ENCODE measurements at regions not wholly inside any gene's neighbourhood (a gene's known extent, or its start where the extent isn't known, plus 50 kb on each side); places are given as distances from the start of the nearest gene placed in this dataset.
"Not testable (repeated sequence)": the region's sequence is repeated elsewhere in the genome, so short reads cannot be mapped to it uniquely, and the experiment has no call there.

DNA sequence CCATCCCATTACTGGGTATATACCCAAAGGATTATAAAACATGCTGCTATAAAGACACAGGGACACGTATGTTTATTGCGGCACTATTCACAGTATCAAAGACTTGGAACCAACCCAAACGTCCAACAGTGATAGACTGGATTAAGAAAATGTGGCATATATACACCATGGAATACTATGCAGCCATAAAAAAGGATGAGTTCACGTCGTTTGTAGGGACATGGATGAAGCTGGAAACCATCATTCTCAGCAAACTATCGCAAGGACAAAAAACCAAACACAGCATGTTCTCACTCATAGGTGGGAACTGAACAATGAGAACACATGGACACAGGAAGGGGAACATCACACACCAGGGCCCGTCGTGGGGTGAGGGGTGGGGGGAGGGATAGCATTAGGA lies 106.1 kb downstream of the CHD1L start:
- DNase-seq (ENCODE audit: low spot score), result not testable (repeated sequence)

DNA sequence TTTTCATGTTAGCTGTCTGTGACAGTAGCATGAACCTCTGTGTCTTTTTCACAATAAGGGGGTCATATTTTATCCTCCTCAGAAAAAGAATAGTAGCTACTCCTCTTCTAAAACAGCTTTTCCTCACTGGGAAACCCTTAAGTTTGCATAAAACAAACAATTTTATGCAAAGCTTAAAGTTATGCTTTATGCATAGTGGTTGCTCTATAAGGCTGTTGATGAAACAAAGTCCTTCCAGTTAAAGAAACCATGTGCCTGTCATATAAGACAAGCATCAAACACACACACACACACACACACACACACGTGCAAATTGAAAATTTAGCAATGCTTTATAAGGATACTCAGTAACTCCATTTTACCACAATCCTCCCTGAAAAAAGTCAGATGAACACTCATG lies 107.0 kb downstream of the CHD1L start:
- DNase-seq (ENCODE audit: low spot score), result no peak

DNA sequence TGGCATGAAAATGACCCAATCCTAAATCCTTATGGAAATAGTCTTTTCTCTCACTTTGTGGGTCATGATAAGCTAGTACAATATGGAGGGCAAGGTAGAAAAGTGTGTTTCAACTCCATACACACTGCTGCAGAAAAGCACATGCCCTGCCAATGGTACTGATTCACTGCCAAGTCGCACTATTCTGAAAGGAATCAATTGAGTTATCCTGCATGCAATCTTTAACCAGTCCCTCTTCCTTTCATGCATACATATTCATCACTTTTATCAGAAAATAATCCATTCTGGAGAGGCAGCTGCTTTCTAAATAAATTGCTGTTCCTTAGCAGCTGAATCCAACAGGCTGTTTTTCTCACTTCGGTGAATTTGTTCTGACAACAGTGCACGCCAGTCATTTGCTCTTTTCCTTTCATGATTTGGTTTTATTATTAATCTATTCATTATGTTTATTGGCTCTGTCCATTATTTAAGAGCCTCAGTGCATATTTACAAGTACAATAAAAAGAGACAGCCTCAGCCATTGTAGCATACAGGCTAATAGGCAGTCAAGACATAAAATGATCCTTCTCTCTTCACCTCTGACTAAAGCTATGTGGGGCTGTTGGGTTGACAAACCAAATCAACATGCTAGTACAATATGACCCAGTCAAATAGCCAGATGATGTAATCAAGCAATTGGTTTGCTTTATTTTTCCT lies 108.8 kb downstream of the CHD1L start:
- DNase-seq (ENCODE audit: low spot score), result no peak

DNA sequence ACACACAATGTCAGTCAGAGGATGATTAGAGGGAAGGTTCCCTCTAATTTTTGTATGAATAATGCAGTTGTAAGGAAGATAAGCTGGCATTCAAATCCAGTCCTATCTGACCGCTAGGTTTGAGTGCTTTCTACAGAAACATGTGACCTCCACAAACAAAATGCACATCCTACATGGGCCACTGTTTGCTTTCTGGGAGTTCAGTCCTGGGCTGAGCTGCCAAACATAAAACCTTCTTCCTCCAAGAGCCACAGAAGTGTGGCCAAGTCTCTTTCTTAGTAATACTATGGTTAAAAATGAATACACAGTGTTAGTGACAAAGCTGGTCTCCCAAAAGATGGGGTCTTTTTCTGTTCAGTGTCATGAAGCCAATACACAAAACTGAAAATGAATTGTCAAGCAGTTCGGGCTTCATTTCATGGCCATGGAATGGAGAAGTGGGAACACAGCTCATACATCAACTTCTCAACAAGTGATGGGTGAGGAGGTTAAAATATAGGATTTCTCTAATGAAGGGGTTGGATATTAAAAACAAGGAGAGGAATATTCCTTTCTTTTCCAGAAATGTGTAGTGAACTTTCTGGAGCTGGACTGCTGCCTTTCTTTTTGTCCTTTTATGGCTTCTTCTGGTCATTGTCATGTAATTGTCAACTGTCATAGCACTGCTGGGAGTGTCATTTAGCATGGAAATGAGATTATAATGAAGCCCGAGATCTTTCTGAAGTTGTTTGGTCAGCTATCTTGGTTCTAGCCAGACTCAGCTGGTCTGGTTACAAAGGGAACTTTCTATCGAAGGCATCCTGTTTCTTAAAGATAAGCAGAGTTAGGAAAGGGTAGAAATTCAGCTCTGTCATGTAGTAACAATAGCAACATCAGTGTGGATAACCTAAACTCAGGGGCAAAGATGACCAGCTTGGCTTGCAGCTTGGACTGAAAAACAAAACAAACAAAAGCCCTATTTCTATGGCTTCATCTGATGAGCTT lies 135.1 kb downstream of the CHD1L start:
- no peak for DNase-seq (ENCODE audit: low spot score)

DNA sequence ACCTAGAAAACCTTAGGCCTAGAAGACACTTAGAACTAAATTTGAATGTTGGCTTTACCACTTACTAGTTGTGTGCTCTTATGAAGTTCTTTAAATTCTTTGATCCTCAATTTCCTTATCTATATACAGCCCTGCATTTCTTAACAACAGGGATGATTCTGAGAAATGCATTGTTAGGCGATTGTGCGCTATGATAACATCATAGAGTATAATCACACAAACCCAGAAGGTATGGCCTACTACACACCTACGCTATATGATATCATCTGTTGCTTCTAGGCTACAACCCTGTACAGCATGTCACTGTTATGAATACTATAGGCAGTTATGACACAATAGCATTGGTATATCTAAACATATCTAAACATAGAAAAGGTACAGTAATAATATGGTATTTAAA lies 137.4 kb downstream of the CHD1L start:
- DNase-seq (ENCODE audit: low spot score), result no peak

DNA sequence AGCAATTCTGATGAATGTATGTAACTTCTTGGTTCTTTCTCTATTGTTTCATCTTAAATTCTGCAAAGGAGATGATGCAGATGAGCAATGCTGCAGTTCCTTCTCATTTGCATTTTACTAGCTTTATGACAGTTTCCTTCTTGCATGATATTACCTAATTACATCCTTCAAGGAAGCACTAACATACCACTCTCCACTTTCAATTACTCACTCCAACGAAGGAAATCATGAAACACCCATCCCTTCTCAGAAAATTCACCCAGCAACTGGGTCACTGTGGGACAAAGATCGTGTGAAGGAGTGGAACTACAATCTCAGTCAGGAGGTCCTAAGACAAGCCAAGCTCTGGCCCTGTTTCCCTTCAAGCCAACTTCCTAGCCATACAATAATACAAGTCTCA lies 142.3 kb downstream of the CHD1L start:
- DNase-seq (ENCODE audit: low spot score), result no peak

DNA sequence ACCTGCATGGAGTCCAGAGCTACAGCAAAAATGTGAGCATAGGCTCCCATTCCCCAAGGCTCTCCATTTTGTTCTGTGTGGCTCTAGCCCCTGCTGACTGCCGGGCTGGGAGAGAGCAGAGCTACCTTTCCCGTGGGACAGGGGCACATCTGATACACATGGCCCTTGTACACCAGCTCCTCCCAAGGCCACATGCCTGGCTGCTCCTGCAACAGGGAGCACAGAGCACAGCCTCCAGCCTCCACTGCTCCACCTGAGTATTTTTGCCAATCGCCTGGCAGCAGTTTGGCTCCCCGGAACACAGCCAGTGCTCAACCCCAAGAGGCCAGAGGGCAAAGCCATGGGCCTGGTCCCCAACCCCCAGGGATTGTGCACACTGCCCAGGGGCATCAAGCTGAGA lies 146.5 kb downstream of the CHD1L start:
- no peak for DNase-seq (ENCODE audit: low spot score)

DNA sequence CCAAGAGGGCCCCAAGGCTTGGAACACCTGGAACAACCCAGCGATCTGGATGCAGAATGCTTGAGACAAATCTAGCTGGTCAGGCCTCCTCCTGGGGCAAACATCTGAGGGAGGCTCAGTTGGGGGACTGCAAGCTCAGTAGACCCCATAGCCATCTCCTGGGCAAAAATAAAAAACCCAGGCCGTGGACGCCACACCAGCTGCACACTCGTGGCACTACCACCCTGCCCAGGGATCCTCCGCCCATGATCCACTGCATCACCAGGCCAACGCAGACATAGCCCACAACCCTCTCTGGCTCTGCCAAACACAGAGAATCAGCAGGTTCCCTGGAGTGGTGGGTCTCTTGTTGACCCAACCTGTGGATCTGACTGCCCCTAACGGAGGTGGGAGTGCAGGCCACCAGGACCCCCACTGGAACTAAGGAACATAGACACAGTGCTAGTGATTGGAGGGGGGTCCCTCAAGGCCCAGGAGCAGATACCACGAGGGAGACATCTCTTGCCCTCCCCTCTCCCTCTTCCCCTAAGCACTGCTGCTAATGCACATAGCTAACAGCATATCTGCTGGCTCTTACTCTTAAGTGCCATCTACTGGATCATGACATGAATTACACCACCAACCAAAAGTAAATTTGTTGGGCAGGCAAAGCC lies 147.2 kb downstream of the CHD1L start:
- peak; percentile 50 for DNase-seq (ENCODE audit: low spot score)

DNA sequence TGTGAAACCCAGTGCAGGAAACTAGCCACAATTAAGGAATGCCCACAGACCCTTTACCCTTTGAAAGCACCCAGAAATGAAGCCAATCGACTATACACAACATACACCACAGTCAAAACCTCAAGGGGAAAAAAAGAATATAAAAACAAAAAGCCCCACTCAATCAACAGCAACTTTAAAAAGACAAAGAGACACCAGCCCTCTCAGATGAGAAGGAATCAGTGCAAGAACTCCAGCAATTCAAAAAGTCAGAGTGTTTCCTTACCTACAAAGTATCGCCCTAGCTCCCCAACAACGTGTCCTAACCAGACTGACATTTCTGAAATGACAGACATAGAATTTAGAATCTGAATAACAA lies 147.7 kb downstream of the CHD1L start:
- no peak for DNase-seq (ENCODE audit: low spot score)

DNA sequence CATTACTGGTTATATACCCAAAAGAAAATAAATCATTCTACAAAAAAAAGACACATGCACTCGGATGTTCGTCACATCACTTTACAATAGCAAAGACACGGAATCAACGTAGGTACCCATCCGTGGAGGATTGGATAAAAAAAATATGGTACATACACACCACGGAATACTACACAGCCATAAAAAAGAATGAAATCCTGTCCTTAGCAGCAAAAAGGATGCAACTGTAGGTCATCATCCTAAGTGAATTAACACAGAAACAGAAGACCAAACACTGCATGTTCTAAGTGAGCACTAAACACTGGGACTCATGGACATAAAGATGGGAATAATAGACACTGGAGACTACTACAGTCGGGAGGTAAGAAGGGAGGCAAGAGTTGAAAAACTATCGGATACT lies 148.6 kb downstream of the CHD1L start:
- DNase-seq (ENCODE audit: low spot score), result no peak

DNA sequence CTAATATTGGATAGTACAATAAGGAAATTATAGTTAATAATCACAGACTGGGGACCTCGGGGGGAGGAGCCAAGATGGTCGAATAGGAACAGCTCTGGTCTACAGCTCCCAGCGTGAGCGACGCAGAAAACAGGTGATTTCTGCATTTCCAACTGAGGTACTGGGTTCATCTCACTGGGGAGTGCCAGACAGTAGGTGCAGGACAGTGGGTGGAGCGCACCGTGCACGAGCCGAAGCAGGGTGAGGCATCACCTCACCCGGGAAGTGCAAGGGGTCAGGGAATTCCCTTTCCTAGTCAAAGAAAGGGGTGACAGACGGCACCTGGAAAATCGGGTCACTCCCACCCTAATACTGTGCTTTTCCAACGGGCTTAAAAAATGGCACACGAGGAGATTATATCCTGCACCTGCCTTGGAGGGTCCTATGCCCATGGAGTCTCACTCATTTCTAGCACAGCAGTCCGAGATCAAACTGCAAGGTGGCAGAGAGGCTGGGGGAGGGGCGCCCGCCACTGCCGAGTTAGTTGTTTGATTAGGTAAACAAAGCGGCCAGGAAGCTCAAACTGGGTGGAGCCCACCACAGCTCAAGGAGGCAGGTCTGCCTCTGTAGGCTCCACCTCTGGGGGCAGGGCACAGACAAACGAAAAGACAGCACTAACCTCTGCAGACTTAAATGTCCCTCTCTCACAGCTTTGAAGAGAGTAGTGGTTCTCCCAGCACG lies 138.8 kb upstream of the BCL9 start:
- not testable (repeated sequence) for DNase-seq (ENCODE audit: low spot score)

DNA sequence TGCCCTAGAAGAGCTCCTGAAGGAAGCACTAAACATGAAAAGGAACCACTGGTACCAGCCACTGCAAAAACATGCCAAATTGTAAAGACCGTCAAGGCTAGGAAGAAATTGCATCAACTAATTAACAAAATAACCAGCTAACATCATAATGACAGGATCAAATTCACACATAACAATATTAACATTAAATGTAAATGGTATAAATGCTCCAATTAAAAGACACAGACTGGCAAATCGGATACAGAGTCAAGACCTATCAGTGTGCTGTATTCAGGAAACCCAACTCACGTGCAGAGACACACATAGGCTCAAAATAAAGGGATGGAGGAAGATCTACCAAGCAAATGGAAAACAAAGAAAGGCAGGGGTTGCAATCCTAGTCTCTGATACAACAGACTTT lies 137.0 kb upstream of the BCL9 start:
- DNase-seq (ENCODE audit: low spot score), result not testable (repeated sequence)

DNA sequence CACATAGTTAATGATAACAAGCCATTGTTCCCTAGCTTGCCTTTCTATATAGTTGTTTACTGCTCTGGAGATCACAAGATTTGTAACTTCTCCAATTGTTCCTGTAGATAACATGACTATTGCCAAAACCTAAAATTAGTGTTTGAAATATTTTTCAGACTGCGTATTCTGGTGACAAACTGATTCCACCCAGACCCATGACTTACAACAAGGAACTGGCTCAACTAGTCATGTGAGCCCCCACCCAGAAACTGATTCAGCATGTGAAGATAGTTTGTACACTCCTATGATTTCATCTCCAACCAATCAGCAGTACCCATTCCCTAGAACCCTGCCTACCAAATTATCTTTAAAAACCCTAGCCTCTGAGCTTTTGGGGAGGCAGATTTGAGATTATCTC lies 131.4 kb upstream of the BCL9 start:
- DNase-seq (ENCODE audit: low spot score), result no peak

DNA sequence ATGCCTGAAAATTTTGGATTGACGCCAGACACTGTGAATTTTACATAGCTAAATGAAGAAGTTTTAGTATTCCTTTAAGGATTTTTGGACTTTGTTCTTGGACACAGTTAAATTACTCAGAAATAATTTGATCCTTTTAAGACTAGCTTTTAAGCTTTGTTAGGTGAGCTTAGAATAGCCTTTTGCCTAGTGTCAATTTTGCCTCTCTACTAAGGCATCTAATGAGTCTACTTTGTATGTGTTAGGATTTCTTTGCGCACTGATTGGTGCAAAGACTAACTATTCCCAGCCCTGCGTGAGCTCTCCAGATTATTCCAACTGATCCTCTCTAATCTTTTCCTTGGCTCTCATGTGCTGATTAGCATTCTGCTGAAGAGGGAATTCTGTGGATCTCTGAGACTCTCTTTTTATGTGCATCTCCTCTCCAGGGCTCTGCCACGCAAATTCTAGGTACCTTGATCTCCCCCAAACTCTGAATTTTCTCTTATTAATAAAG lies 128.1 kb upstream of the BCL9 start:
- DNase-seq (ENCODE audit: low spot score), result no peak

DNA sequence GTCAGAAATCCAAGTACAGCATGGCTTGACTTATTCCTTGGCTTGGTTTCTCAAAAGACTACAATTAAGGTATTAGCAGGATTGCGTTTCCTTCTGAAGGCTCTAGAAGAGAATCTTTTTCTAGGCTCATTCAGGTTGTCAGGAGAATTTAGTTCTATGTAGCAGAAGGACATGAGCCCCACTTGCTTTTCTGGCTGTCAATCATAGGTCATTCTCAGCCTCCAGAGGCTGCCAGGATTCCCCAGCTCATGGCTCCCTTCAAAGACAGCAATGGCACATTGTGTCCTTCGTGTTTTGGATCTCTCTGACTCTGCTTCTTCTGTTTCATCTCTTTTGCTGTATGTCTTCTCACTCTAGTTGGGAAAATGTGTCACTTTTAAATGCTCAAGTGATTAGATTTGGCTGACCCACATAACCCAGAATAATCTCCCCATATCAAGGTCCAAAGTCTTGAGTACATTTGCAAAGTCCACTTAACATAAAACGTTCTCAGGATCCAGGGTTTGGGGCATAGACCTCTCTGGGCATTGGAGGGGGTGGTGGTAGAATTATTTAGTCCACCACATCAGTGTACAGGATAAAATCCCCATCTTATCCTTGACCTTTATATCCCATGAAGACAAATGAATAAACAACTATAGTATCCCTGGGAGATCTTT lies 126.7 kb upstream of the BCL9 start:
- no peak for DNase-seq (ENCODE audit: low spot score)

DNA sequence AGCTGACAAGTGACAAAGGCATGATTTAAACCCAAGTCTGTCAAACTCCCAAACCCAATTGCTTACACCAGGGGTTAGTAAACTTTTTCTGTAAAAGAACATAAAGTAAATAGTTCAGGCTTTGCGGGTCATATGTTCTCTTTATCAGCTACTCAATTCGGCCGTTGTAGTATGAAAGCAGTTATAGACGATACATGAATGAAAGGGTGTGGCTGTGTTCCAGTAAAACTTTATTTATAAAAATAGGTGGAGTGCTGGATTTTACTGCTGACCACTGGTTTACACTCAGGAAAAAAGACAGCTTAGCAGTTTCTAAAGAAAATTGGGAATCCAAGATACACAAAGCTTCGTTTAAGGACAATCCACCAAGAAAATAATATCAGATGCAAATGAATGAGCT lies 124.3 kb upstream of the BCL9 start:
- no peak for DNase-seq (ENCODE audit: low spot score)

DNA sequence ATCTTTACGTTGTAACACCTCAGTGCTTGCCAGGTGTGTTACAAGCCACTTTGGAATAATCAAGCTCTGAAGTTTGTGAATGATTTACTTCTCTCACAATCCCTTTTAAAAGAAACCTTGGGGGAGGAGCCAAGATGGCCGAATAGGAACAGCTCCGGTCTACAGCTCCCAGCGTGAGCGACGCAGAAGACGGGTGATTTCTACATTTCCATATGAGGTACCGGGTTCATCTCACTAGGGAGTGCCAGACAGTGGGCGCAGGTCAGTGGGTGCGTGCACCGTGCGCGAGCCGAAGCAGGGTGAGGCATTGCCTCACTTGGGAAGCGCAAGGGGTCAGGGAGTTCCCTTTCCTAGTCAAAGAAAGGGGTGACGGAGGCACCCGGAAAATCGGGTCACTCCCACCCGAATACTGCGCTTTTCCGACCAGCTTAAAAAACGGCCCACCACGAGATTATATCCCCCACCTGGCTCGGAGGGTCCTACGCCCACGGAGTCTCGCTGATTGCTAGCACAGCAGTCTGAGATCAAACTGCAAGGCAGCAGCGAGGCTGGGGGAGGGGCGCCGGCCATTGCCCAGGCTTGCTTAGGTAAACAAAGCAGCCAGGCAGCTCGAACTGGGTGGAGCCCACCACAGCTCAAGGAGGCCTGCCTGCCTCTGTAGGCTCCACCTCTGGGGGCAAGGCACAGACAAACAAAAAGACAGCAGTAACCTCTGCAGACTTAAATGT lies 118.0 kb upstream of the BCL9 start:
- DNase-seq (ENCODE audit: low spot score), result not testable (repeated sequence)

DNA sequence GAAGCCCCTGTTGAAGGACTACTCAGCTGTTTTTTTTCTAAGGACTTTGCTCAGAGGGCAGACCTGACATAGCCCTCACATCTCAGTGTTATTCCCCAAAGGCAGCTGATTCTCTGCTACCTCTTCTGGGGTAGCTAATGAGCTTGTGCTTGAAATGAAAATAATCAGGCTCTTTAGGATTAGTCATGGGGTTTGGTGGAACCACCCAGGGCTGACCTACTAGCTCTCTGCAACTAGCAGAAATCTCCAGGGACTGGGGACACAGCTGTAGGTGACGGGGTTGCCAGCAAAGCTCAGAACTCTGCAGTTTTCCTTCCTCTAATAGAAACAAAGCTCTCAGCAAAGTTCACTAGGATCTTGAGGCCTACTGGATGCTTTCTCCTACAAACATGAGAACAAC lies 106.4 kb upstream of the BCL9 start:
- no peak for DNase-seq (ENCODE audit: low spot score)

DNA sequence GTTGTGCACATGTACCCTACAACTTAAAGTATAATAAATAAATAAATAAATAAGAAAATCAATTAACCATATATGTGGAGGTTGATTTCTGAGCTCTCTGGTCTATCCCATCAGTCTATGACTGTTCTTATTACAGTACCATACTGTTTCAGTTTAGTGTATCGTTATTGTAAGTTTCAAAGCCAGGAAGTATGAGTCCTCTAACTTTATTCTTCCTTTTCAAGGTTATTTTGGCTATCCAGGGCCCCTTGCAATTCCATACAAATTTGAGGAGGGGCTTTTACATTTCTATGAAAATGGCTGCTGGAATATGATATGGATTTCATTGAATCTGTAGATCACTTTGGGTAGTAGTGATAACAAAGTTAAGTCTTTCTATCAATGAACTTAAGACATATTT lies 96.9 kb upstream of the BCL9 start:
- no peak for DNase-seq (ENCODE audit: low spot score)

DNA sequence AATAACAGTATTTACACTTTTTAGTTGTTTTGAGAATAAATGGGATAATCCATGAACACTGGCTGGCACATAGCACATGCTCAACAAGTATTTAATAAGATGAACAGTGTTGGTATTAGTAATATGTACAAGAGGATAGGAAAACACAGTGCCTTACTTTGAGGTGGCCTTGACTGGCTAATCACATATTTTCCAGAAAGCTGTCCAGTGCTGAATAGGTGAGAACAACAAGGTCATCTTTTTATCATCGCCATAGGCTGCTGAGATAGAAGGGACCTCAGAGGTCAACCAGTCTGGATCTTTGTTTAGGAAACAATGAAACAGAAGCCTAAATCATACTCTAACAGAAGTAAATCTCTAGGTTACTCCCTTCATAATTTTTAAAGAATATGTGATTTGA lies 89.7 kb upstream of the BCL9 start:
- DNase-seq (ENCODE audit: low spot score), result no peak

DNA sequence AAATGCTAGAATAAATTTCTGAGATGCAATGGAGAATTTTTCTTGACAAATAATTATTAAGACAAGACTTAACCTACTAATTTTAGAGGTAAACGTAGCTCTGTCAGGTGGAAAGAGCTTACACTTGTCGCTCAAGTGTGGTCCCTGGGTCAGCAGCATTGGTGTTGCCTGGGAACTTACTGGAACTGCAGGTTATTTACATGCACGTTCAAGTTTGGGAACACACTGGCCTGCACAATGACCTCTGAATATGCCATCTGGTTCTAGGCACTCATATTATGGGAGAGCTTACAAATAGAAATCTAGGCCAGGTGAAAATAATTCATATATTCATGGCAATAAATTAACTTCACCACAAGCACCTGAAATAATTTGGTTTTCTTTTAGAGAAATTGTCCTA lies 88.5 kb upstream of the BCL9 start:
- no peak for DNase-seq (ENCODE audit: low spot score)

All from pons (tissue), 1 donor.